IMR-90 (cell line): ENCODE measurements at regions not wholly inside any gene's neighbourhood (a gene's known extent, or its start where the extent isn't known, plus 50 kb on each side); places are given as distances from the start of the nearest gene placed in this dataset.

Experiments
- ATAC-seq: fragments of 200-7000 bp; cut with Tn5 transposase; 2 replicates; pipeline ENCODE4 v1.9.1; 2020; ENCODE audit warnings: low read depth, mild to moderate bottlenecking, moderate library complexity
- BruUV-seq: library from RNA; stranded (reverse); fragments of 400-500 nt; replicated peaks from 2 replicates; lab custom pipeline; 2021; lab: Mats Ljungman, UMichigan
- CTCF ChIA-PET: fragments of 300-600 bp; formaldehyde crosslinking; extraction: SDS; loops from one replicate; lab custom pipeline; 2021; ENCODE audit warnings: antibody characterized with exemption; lab: Yijun Ruan, JAX
- POLR2A ChIA-PET: fragments of 300-600 bp; sonication (Branson Sonifier 250); formaldehyde crosslinking; loops from one replicate; lab custom pipeline; 2022; ENCODE audit warnings: antibody characterized with exemption; ENCODE audit not compliant: unreplicated experiment; lab: Charles Lee
- DNase-seq: peaks from one replicate; pipeline ENCODE4 v3.0.0; 2013
- H2AFZ ChIP-seq: replicated peaks from 2 replicates; pipeline ENCODE3; 2013; ENCODE audit warnings: low read length, mild to moderate bottlenecking; ENCODE audit not compliant: poor library complexity
- H2AK5ac ChIP-seq: 2 replicates; pipeline ENCODE4 v1.6.1; 2013; ENCODE audit warnings: low read depth, low read length, inconsistent platforms
- H2AK9ac ChIP-seq: replicated peaks from 2 replicates; pipeline ENCODE3; 2013; ENCODE audit warnings: mild to moderate bottlenecking, low read depth, low read length, moderate library complexity; ENCODE audit not compliant: poor library complexity
- H2BK120ac ChIP-seq: 2 replicates; pipeline ENCODE4 v1.6.1; 2013; ENCODE audit warnings: low read depth, low read length, inconsistent platforms
- H2BK15ac ChIP-seq: 3 replicates; pipeline ENCODE4 v1.6.1; 2013; ENCODE audit warnings: low read depth, low read length, inconsistent platforms
- H2BK20ac ChIP-seq: 2 replicates; pipeline ENCODE4 v1.6.1; 2013; ENCODE audit warnings: low read depth, mild to moderate bottlenecking, inconsistent platforms, low read length, moderate library complexity
- H2BK5ac ChIP-seq: 2 replicates; pipeline ENCODE4 v1.6.1; 2013; ENCODE audit warnings: mild to moderate bottlenecking, low read depth, low read length, inconsistent platforms; ENCODE audit not compliant: poor library complexity, severe bottlenecking
- H3K14ac ChIP-seq: replicated peaks from 2 replicates; pipeline ENCODE4 v1.6.1; 2013; ENCODE audit warnings: low read depth, low read length, inconsistent platforms
- H3K18ac ChIP-seq: 2 replicates; pipeline ENCODE4 v1.6.1; 2013; ENCODE audit warnings: low read depth, low read length, control low read depth
- H3K23ac ChIP-seq: 2 replicates; pipeline ENCODE4 v1.6.1; 2013; ENCODE audit warnings: low read depth, low read length, inconsistent platforms
- H3K27ac ChIP-seq: 2 replicates; pipeline ENCODE4 v1.5.1; 2013; ENCODE audit warnings: mild to moderate bottlenecking, control low read depth, low read length; ENCODE audit not compliant: insufficient read depth
- H3K27me3 ChIP-seq: 2 replicates; pipeline ENCODE4 v1.6.1; 2013; ENCODE audit warnings: low read length; ENCODE audit not compliant: control insufficient read depth, insufficient read depth
- H3K36me3 ChIP-seq: 2 replicates; pipeline ENCODE4 v1.6.1; 2013; ENCODE audit warnings: low read length, mixed read lengths; ENCODE audit not compliant: control insufficient read depth, insufficient read depth
- H3K4ac ChIP-seq: 2 replicates; pipeline ENCODE4 v1.6.1; 2013; ENCODE audit warnings: low read depth, low read length, inconsistent platforms
- H3K4me1 ChIP-seq: 2 replicates; pipeline ENCODE4 v1.6.1; 2013; ENCODE audit warnings: low read length, mixed read lengths; ENCODE audit not compliant: control insufficient read depth, insufficient read depth
- H3K4me2 ChIP-seq: 2 replicates; pipeline ENCODE4 v1.6.1; 2013; ENCODE audit warnings: low read depth, mild to moderate bottlenecking, control low read depth, low read length, moderate library complexity
- H3K4me3 ChIP-seq: 2 replicates; pipeline ENCODE4 v1.5.1; 2013; ENCODE audit warnings: low read depth, mild to moderate bottlenecking, control low read depth, low read length, moderate library complexity; ENCODE audit not compliant: insufficient read depth
- H3K56ac ChIP-seq: 2 replicates; pipeline ENCODE4 v1.6.1; 2013; ENCODE audit warnings: low read length, inconsistent platforms; ENCODE audit not compliant: insufficient read depth; ENCODE audit errors: extremely low read depth
- H3K79me1 ChIP-seq, 2 experiments: 2 replicates each; pipeline ENCODE4 v1.6.1; 2013; ENCODE audit warnings: low read length in 2 of 2, inconsistent platforms in 1 of 2, low read depth in 1 of 2
- H3K9ac ChIP-seq: 2 replicates; pipeline ENCODE4 v1.6.1; 2013; ENCODE audit warnings: low read depth, low read length, control low read depth
- H3K9me1 ChIP-seq: 2 replicates; pipeline ENCODE4 v1.6.1; 2013; ENCODE audit warnings: low read length, inconsistent platforms; ENCODE audit not compliant: insufficient read depth
- H3K9me3 ChIP-seq: 2 replicates; pipeline ENCODE4 v1.6.1; 2013; ENCODE audit warnings: low read length; ENCODE audit not compliant: control insufficient read depth, insufficient read depth
- H4K20me1 ChIP-seq: 2 replicates; pipeline ENCODE4 v1.6.1; 2013; ENCODE audit warnings: low read length, inconsistent platforms; ENCODE audit not compliant: insufficient read depth
- H4K5ac ChIP-seq: 2 replicates; pipeline ENCODE4 v1.6.1; 2013; ENCODE audit warnings: mild to moderate bottlenecking, low read depth, low read length, control low read depth
- H4K8ac ChIP-seq, 2 experiments: 2 replicates each; pipeline ENCODE4 v1.6.1; 2013; ENCODE audit warnings: low read depth in 2 of 2, low read length in 2 of 2, control low read depth in 1 of 2, inconsistent platforms in 1 of 2
- H4K91ac ChIP-seq: 2 replicates; pipeline ENCODE4 v1.6.1; 2013; ENCODE audit warnings: low read depth, low read length, inconsistent platforms; ENCODE audit not compliant: insufficient read depth
- MAZ ChIP-seq: IDR thresholded peaks from 2 replicates; pipeline ENCODE4 v1.6.1; 2012; ENCODE audit warnings: low read depth, mild to moderate bottlenecking, low read length, improper control_type of control experiment, moderate library complexity, borderline replicate concordance
- NFE2L2 ChIP-seq: fragments of 150-350 bp; IDR thresholded peaks from 2 replicates; pipeline ENCODE4 v1.6.1; 2016; ENCODE audit warnings: low read depth, mild to moderate bottlenecking, low read length
- POLR2A ChIP-seq: IDR thresholded peaks from 2 replicates; pipeline ENCODE4 v1.6.1; 2012; ENCODE audit warnings: mild to moderate bottlenecking, low read depth, low read length
- WGBS, 2 experiments: methylation state at CpG; one replicate each; pipeline versions ENCODE4 v1.1.5 to v1.1.7; 2013; ENCODE audit warnings: missing lambda C conversion rate in 2 of 2; ENCODE audit not compliant: insufficient read length in 1 of 2; ENCODE audit errors: extremely low coverage in 2 of 2; 5-methylcytosine and 5-hydroxymethylcytosine counted together
- dilution Hi-C: fragments of 300-500 bp; cut with HindIII; formaldehyde crosslinking; loops from one replicate; pipeline ENCODE4 v1.14.3; 2018; ENCODE audit warnings: low sequenced_read_pairs; ENCODE audit not compliant: unreplicated experiment
- in situ Hi-C: fragments of 300-500 bp; cut with MboI; formaldehyde crosslinking; loops from 3 replicates; pipeline ENCODE4 v1.14.3; 2019; ENCODE audit warnings: low sequenced_read_pairs, inconsistent platforms, mixed read lengths
- intact Hi-C: fragments of 100-400 bp; cut with micrococcal nuclease; formaldehyde crosslinking; loops from 2 replicates; pipeline ENCODE4 v1.10.0; 2022

GRCh38 chr5:124641154-124641792 is 105.2 kb downstream of the ZNF608 start:
- CTCF ChIA-PET, result interaction anchor here (0.5 kb wide), 1 partner anchor 971 kb away, joined by 4 read pairs; no protein-coding TSS in a partner anchor
- H3K56ac ChIP-seq, result no peak overlapping the region
- no TSS peak for BruUV-seq

More at GRCh38 chr5:124641154-124641792, 105.2 kb downstream of the ZNF608 start:
- WGBS, 2 experiments, result 100% methylated on average over 1 of the region's 11 CpGs; no CpG with 5 or more reads in 1 of the 2 experiments
- Histone ChIP-seq H4K91ac (no peak overlapping the region), H3K4me2 (no peak overlapping the region), H3K36me3 (peaks cover 23% of the 10 kb centered on the region), H2BK5ac (no peak overlapping the region), H3K14ac (no peak overlapping the region), H3K9me3 (no peaks in the 10 kb centered on the region), H2AK9ac (no peak overlapping the region), H2BK20ac (no peak overlapping the region), H4K8ac (no peak overlapping the region), H4K5ac (no peak overlapping the region), H3K9ac (no peak overlapping the region), H3K9me1 (peaks cover 6% of the 10 kb centered on the region), H3K18ac (no peak overlapping the region), H4K20me1 (no peaks in the 10 kb centered on the region), H3K4ac (no peak overlapping the region; the same call in 1 of the 2 replicates), H3K27ac (no peak overlapping the region), H3K4me3 (no peak overlapping the region), H2BK120ac (no peak overlapping the region), H3K79me1 (peaks cover 0 to 20% of the 10 kb centered on the region in 2 experiments; a peak in 2 of 4 replicates), H3K27me3 (no peaks in the 10 kb centered on the region), H3K4me1 (peaks cover 5% of the 10 kb centered on the region), H2BK15ac (no peak overlapping the region), H3K23ac (no peak overlapping the region), H2AK5ac (no peak overlapping the region), H2AFZ (no peak overlapping the region)
- dilution Hi-C loops, result no loop called here
- in situ Hi-C loops, result no loop called here
- DNase-seq, result no peak
- POLR2A ChIA-PET, result no interaction called here
- intact Hi-C loops, result no loop called here
- no peak for ATAC-seq
- TF ChIP-seq POLR2A, result no peak
- no peak for TF ChIP-seq MAZ
- TF ChIP-seq NFE2L2, result no peak
